H1 (cell line): ENCODE measurements at regions not wholly inside any gene's neighbourhood (a gene's known extent, or its start where the extent isn't known, plus 50 kb on each side); places are given as distances from the start of the nearest gene placed in this dataset.

ENCODE experiments used
- CTCF ChIA-PET: fragments of 300-600 bp; sonication (Branson Sonifier 250); formaldehyde crosslinking; loops from one replicate; lab custom pipeline; 2021; ENCODE audit not compliant: partially characterized antibody; lab: Charles Lee
- POLR2A ChIA-PET: fragments of 300-600 bp; sonication (Branson Sonifier 250); formaldehyde crosslinking; loops from one replicate; lab custom pipeline; 2021; ENCODE audit warnings: inconsistent platforms; ENCODE audit not compliant: partially characterized antibody; lab: Charles Lee
- DNase-seq, 2 experiments: peaks; one replicate each; pipeline versions ENCODE4 v3.0.0 to v3.0.0-alpha.2; 2010 to 2022; ENCODE audit warnings: low spot score in 2 of 2, low read depth in 1 of 2, mixed read lengths in 1 of 2
- FAIRE-seq: peaks from 2 replicates; lab custom pipeline; 2011; peaks lifted over from hg19 to GRCh38; lab: Jason Lieb, UNC
- H2AFZ ChIP-seq: 2 replicates; pipeline ENCODE4 v1.8.1; 2012; ENCODE audit warnings: low read length, inconsistent platforms
- H2AK5ac ChIP-seq: 2 replicates; pipeline ENCODE4 v1.6.1; 2013; ENCODE audit warnings: low read depth, low read length
- H2BK120ac ChIP-seq: replicated peaks from 2 replicates; pipeline ENCODE3; 2013; ENCODE audit warnings: low read depth, low read length, inconsistent platforms
- H2BK12ac ChIP-seq: 2 replicates; pipeline ENCODE4 v1.6.1; 2013; ENCODE audit warnings: low read depth, low read length
- H2BK15ac ChIP-seq: 2 replicates; pipeline ENCODE4 v1.6.1; 2013; ENCODE audit warnings: low read length
- H2BK20ac ChIP-seq: 2 replicates; pipeline ENCODE4 v1.6.1; 2013; ENCODE audit warnings: low read length
- H2BK5ac ChIP-seq: 2 replicates; pipeline ENCODE4 v1.6.1; 2013; ENCODE audit warnings: low read depth, low read length
- H3K14ac ChIP-seq: 2 replicates; pipeline ENCODE4 v1.6.1; 2013; ENCODE audit warnings: inconsistent platforms; ENCODE audit not compliant: insufficient read length
- H3K18ac ChIP-seq: 2 replicates; pipeline ENCODE4 v1.6.1; 2013; ENCODE audit warnings: low read length; ENCODE audit errors: extremely low read depth
- H3K23ac ChIP-seq: 2 replicates; pipeline ENCODE4 v1.6.1; 2013; ENCODE audit warnings: inconsistent platforms; ENCODE audit not compliant: insufficient read length
- H3K23me2 ChIP-seq: 2 replicates; pipeline ENCODE4 v1.6.1; 2013; ENCODE audit warnings: low read depth, low read length
- H3K27ac ChIP-seq: 2 replicates; pipeline ENCODE4 v1.6.1; 2011; ENCODE audit warnings: low read depth, low read length, inconsistent platforms
- H3K27me3 ChIP-seq, 4 experiments: replicated peaks in 1 of 4; 1 replicate in 1 of 4; 2 replicates in 3 of 4; pipeline versions ENCODE4 v1.6.1 to v1.8.1; 2011 to 2013; ENCODE audit warnings: low read length in 3 of 4, mild to moderate bottlenecking in 3 of 4, inconsistent platforms in 2 of 4, mixed read lengths in 2 of 4, moderate library complexity in 1 of 4; ENCODE audit not compliant: control insufficient read depth in 3 of 4, insufficient read depth in 3 of 4; ENCODE audit errors: extremely low read depth in 1 of 4
- H3K36me3 ChIP-seq, 4 experiments: 2 replicates each; pipeline versions ENCODE4 v1.6.1 to v1.8.1; 2011 to 2013; ENCODE audit warnings: mild to moderate bottlenecking in 4 of 4, low read length in 3 of 4, moderate library complexity in 2 of 4, control low read depth in 1 of 4, inconsistent platforms in 1 of 4; ENCODE audit not compliant: insufficient read depth in 4 of 4, control insufficient read depth in 2 of 4
- H3K4ac ChIP-seq: replicated peaks from 2 replicates; pipeline ENCODE3; 2013; ENCODE audit warnings: low read length, low read depth, mixed read lengths, inconsistent platforms; ENCODE audit not compliant: insufficient read length
- H3K4me1 ChIP-seq, 4 experiments: replicated peaks in 1 of 4; 1 replicate in 1 of 4; 2 replicates in 3 of 4; pipeline versions ENCODE4 v1.6.1 to v1.8.1; 2011 to 2013; ENCODE audit warnings: low read length in 3 of 4, inconsistent platforms in 2 of 4, mixed read lengths in 1 of 4; ENCODE audit not compliant: insufficient read depth in 4 of 4, control insufficient read depth in 3 of 4
- H3K4me2 ChIP-seq, 2 experiments: 2 replicates each; pipeline versions ENCODE4 v1.6.1 to v1.8.1; 2011 to 2013; ENCODE audit warnings: low read depth in 2 of 2, low read length in 2 of 2, control low read depth in 1 of 2, inconsistent platforms in 1 of 2, mild to moderate bottlenecking in 1 of 2; ENCODE audit not compliant: insufficient read depth in 1 of 2
- H3K4me3 ChIP-seq, 4 experiments: fragments of 200-600, 300-600 bp in 1 of 4; sonication (generic), shearing (Covaris generic), sonication (Bioruptor Twin) in 1 of 4; 2 replicates each; pipeline versions ENCODE4 v1.5.1 to v1.8.1; 2011 to 2016; ENCODE audit warnings: low read length in 4 of 4, low read depth in 3 of 4, control low read depth in 2 of 4, inconsistent platforms in 2 of 4, mild to moderate bottlenecking in 2 of 4, mixed read lengths in 1 of 4, moderate library complexity in 1 of 4; ENCODE audit not compliant: insufficient read depth in 2 of 4; ENCODE audit errors: extremely low read depth in 1 of 4
- H3K56ac ChIP-seq: replicated peaks from 2 replicates; pipeline ENCODE3; 2013; ENCODE audit warnings: low read depth, mild to moderate bottlenecking, mixed read lengths, low read length, inconsistent platforms; ENCODE audit not compliant: insufficient read length
- H3K79me1 ChIP-seq: 2 replicates; pipeline ENCODE4 v1.6.1; 2013; ENCODE audit warnings: low read depth, low read length, control low read depth
- H3K79me2 ChIP-seq, 2 experiments: 2 replicates each; pipeline versions ENCODE4 v1.6.1 to v1.8.1; 2012 to 2013; ENCODE audit warnings: low read length in 2 of 2, mild to moderate bottlenecking in 2 of 2, inconsistent platforms in 1 of 2; ENCODE audit not compliant: insufficient read depth in 2 of 2, control insufficient read depth in 1 of 2
- H3K9ac ChIP-seq, 4 experiments: replicated peaks in 1 of 4; 1 replicate in 1 of 4; 2 replicates in 3 of 4; pipeline versions ENCODE4 v1.6.1 to v1.8.1; 2011 to 2013; ENCODE audit warnings: low read depth in 3 of 4, low read length in 3 of 4, control low read depth in 2 of 4, mild to moderate bottlenecking in 2 of 4, moderate library complexity in 2 of 4, inconsistent platforms in 1 of 4; ENCODE audit errors: extremely low read depth in 1 of 4
- H3K9me3 ChIP-seq, 2 experiments: 2 replicates each; pipeline versions ENCODE4 v1.6.1 to v1.8.1; 2012 to 2013; ENCODE audit warnings: mild to moderate bottlenecking in 2 of 2, moderate library complexity in 2 of 2, control low read depth in 1 of 2, inconsistent platforms in 1 of 2, low read depth in 1 of 2, low read length in 1 of 2, mixed read lengths in 1 of 2; ENCODE audit not compliant: insufficient read depth in 2 of 2
- H4K20me1 ChIP-seq, 2 experiments: replicated peaks in 1 of 2; 2 replicates each; pipeline versions ENCODE3 to v1.8.1; 2011 to 2013; ENCODE audit warnings: inconsistent platforms in 2 of 2, low read length in 2 of 2, mild to moderate bottlenecking in 1 of 2; ENCODE audit not compliant: insufficient read depth in 2 of 2, control insufficient read depth in 1 of 2
- H4K5ac ChIP-seq: 2 replicates; pipeline ENCODE4 v1.6.1; 2013; ENCODE audit warnings: low read length, low read depth, mixed read lengths, inconsistent platforms; ENCODE audit not compliant: insufficient read length
- H4K8ac ChIP-seq: 2 replicates; pipeline ENCODE4 v1.8.0; 2013; ENCODE audit warnings: mild to moderate bottlenecking, moderate library complexity, low read length, inconsistent platforms; ENCODE audit not compliant: insufficient read depth; ENCODE audit errors: extremely low read depth
- H4K91ac ChIP-seq: replicated peaks from 2 replicates; pipeline ENCODE3; 2013; ENCODE audit warnings: low read length, mixed read lengths, inconsistent platforms; ENCODE audit not compliant: insufficient read length
- CBX5 ChIP-seq: fragments of 300-800, 300-1000 bp; sonication (generic); IDR thresholded peaks from 2 replicates; pipeline ENCODE4 v1.7.1; 2016; ENCODE audit warnings: antibody characterized with exemption, low read length, low read depth
- KDM5A ChIP-seq: fragments of 200-600 bp; IDR thresholded peaks from 2 replicates; pipeline ENCODE4 v1.7.1; 2012; ENCODE audit warnings: mild to moderate bottlenecking, low read length, inconsistent platforms, mixed read lengths
- NANOG ChIP-seq: IDR thresholded peaks from 2 replicates; pipeline ENCODE4 v1.6.1; 2011; ENCODE audit warnings: low read length, low read depth, mild to moderate bottlenecking, inconsistent platforms; ENCODE audit not compliant: insufficient read depth, poor library complexity, severe bottlenecking
- POLR2AphosphoS5 ChIP-seq: IDR thresholded peaks from 2 replicates; pipeline ENCODE4 v1.6.1; 2011; ENCODE audit warnings: low read depth, low read length
- RAD21 ChIP-seq, 2 experiments: IDR thresholded peaks in 1 of 2; conservative IDR thresholded peaks in 1 of 2; 2 replicates each; pipeline ENCODE4 v1.6.1; 2011; ENCODE audit warnings: low read depth in 2 of 2, low read length in 2 of 2, improper control_type of control experiment in 1 of 2, inconsistent platforms in 1 of 2, mild to moderate bottlenecking in 1 of 2, moderate library complexity in 1 of 2
- RFX5 ChIP-seq: IDR thresholded peaks from 2 replicates; pipeline ENCODE4 v1.6.1; 2011; ENCODE audit warnings: low read depth, low read length, improper control_type of control experiment, borderline replicate concordance
- SIN3A ChIP-seq, 2 experiments: IDR thresholded peaks in 1 of 2; conservative IDR thresholded peaks in 1 of 2; 2 replicates each; pipeline ENCODE4 v1.6.1; 2011 to 2012; ENCODE audit warnings: low read length in 2 of 2, improper control_type of control experiment in 1 of 2, low read depth in 1 of 2, mild to moderate bottlenecking in 1 of 2
- SIRT6 ChIP-seq: IDR thresholded peaks from one replicate; pipeline ENCODE4 v1.7.1; 2012; ENCODE audit warnings: low read length, inconsistent platforms
- SP2 ChIP-seq: IDR thresholded peaks from 2 replicates; pipeline ENCODE4 v1.6.1; 2012; ENCODE audit warnings: mild to moderate bottlenecking, low read length, inconsistent platforms
- SP4 ChIP-seq: IDR thresholded peaks from 2 replicates; pipeline ENCODE4 v1.6.1; 2012; ENCODE audit warnings: low read length, inconsistent platforms
- TBP ChIP-seq: IDR thresholded peaks from 2 replicates; pipeline ENCODE4 v1.6.1; 2011; ENCODE audit warnings: low read depth, low read length, improper control_type of control experiment
- TCF12 ChIP-seq: IDR thresholded peaks from 2 replicates; pipeline ENCODE4 v1.6.1; 2011; ENCODE audit warnings: low read depth, mild to moderate bottlenecking, low read length
- ZNF274 ChIP-seq: IDR thresholded peaks from 2 replicates; pipeline ENCODE4 v1.7.0; 2012; ENCODE audit warnings: low read length, borderline replicate concordance; ENCODE audit errors: extremely low read depth
- WGBS, 2 experiments: shearing (Covaris generic) in 1 of 2; methylation state at CpG; one replicate each; pipeline versions ENCODE4 v1.1.6 to v1.1.7; 2013 to 2015; ENCODE audit warnings: low lambda C conversion rate in 2 of 2, mixed read lengths in 2 of 2, inconsistent platforms in 1 of 2, low coverage in 1 of 2, missing lambda C conversion rate in 1 of 2; ENCODE audit not compliant: insufficient replicate concordance in 2 of 2, insufficient coverage in 1 of 2, insufficient read length in 1 of 2; ENCODE audit errors: extremely low coverage in 1 of 2, missing lambda C conversion rate in 1 of 2; 5-methylcytosine and 5-hydroxymethylcytosine counted together
- TF ChIP-seq, protein P1 (sequence below): IDR thresholded peaks from 2 replicates; pipeline ENCODE4 v1.6.1; 2012; ENCODE audit warnings: low read length, inconsistent platforms

DNA sequence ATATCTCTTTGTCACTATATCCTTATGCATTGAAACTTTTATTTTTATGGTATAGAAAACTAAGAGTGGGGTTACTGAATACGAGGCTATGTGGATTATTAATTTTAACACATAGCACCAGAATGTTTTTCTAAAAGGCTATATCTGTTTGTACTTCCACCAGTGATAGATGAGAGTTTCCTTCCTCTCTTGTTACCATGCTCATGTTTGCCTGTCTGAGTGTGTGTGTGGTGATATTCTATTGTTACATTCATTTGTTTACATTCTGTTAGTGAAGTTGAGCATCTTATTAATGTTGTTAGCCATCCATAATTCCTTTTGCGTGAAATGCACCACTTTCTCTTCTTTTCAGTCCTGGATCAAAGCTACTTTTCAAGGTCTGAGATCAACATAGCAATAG lies 54.1 kb upstream of the ALDH1A1 start:
- DNase-seq (no peak), FAIRE-seq (no peak)
- Histone ChIP-seq H3K36me3 (no peaks in the 10 kb centered on the region), H2BK120ac (no peak overlapping the region), H3K4ac (no peak overlapping the region), H2BK5ac (no peak overlapping the region), H4K20me1 (no peaks in the 10 kb centered on the region), H3K56ac (no peak overlapping the region), H2BK20ac (no peak overlapping the region), H4K91ac (no peak overlapping the region), H3K14ac (no peak overlapping the region), H3K9ac (no peak overlapping the region), H3K27ac (no peak overlapping the region), H2BK15ac (no peak overlapping the region)
- POLR2A ChIA-PET: no interaction called here
- TF ChIP-seq NANOG: no peak
- TF ChIP-seq RFX5: no peak
- no peak for TF ChIP-seq SIRT6
- TF ChIP-seq TCF12: no peak
- no peak for TF ChIP-seq SP4
- TF ChIP-seq POLR2AphosphoS5: no peak
- TF ChIP-seq SP2: no peak
- TF ChIP-seq ZNF274: no peak
- TF ChIP-seq, protein P1, sequence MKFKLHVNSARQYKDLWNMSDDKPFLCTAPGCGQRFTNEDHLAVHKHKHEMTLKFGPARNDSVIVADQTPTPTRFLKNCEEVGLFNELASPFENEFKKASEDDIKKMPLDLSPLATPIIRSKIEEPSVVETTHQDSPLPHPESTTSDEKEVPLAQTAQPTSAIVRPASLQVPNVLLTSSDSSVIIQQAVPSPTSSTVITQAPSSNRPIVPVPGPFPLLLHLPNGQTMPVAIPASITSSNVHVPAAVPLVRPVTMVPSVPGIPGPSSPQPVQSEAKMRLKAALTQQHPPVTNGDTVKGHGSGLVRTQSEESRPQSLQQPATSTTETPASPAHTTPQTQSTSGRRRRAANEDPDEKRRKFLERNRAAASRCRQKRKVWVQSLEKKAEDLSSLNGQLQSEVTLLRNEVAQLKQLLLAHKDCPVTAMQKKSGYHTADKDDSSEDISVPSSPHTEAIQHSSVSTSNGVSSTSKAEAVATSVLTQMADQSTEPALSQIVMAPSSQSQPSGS: no peak
- no peak for TF ChIP-seq KDM5A
- no peak for TF ChIP-seq RAD21 (IDR thresholded peaks at IDR 0.05 in 1 of 2, conservative IDR thresholded peaks at IDR 0.05 in 1 of 2; ENCODE audit: low read depth in 2 of 2, low read length in 2 of 2)
- TF ChIP-seq SIN3A (conservative IDR thresholded peaks at IDR 0.05 in 1 of 2, IDR thresholded peaks at IDR 0.05 in 1 of 2; ENCODE audit: low read depth in 1 of 2, low read length in 2 of 2): no peak
- TF ChIP-seq TBP: no peak
- no peak for TF ChIP-seq CBX5
- TF ChIP-seq, all 59 proteins: peak for 0
- H3K23ac ChIP-seq: no peak overlapping the region
- H3K18ac ChIP-seq: no peak overlapping the region
- no peak overlapping the region for H2AFZ ChIP-seq
- H3K79me1 ChIP-seq: no peaks in the 10 kb centered on the region
- no peak overlapping the region for H4K8ac ChIP-seq
- H3K23me2 ChIP-seq: no peaks in the 10 kb centered on the region
- no peak overlapping the region for H4K5ac ChIP-seq
- H3K27me3 ChIP-seq: no peaks in the 10 kb centered on the region
- H2AK5ac ChIP-seq: no peak overlapping the region
- H3K4me2 ChIP-seq: no peak overlapping the region
- no peaks in the 10 kb centered on the region for H3K4me1 ChIP-seq
- WGBS, 2 experiments: 83% methylated on average over 2 of the region's 2 CpGs; no CpG with 5 or more reads in 1 of the 2 experiments
- CTCF ChIA-PET: interaction anchor here (2.3 to 4.1 kb wide), 2 partner anchors 12 to 15 kb away, joined by 5 to 30 read pairs; no protein-coding TSS in a partner anchor
- no peak overlapping the region for H3K4me3 ChIP-seq
- no peaks in the 10 kb centered on the region for H3K9me3 ChIP-seq
- H3K79me2 ChIP-seq: no peaks in the 10 kb centered on the region
- no peak overlapping the region for H2BK12ac ChIP-seq
